ENCODE measurements at regions not wholly inside any gene's neighbourhood (a gene's known extent, or its start where the extent isn't known, plus 50 kb on each side); places are given as distances from the start of the nearest gene placed in this dataset.

GRCh38 chr3:6416049-6416661 is 444.8 kb upstream of the GRM7 start:
- H3K4me1 ChIP-seq, result no peaks in the 10 kb centered on the region
- DNase-seq, result no peak
- no peak overlapping the region for H3K4me3 ChIP-seq
- no peaks in the 10 kb centered on the region for H3K9me3 ChIP-seq
- TF ChIP-seq CTCF (IDR thresholded peaks at IDR 0.05), result no peak
- H3K27ac ChIP-seq, result no peak overlapping the region
- 65 to 81% methylated on average over 4 of the region's 4 CpGs for WGBS, 2 donors
- no peaks in the 10 kb centered on the region for H3K27me3 ChIP-seq
- no peaks in the 10 kb centered on the region for H3K36me3 ChIP-seq
- intact Hi-C loops (cut with DNase I), result no loop called here

- Histone ChIP-seq H3K36me3 (no peaks in the 10 kb centered on the region), H3K9me3 (no peaks in the 10 kb centered on the region), H3K27me3 (no peaks in the 10 kb centered on the region), H3K4me3 (no peak overlapping the region), H3K27ac (no peak overlapping the region), H3K4me1 (no peaks in the 10 kb centered on the region)
- intact Hi-C loops (cut with DNase I), result no loop called here
- no peak for DNase-seq
- 73 to 82% methylated on average over 4 of the region's 4 CpGs for WGBS, 2 donors
- TF ChIP-seq POLR2AphosphoS5 (IDR thresholded peaks at IDR 0.05), result no peak
- no peak for TF ChIP-seq POLR2A (IDR thresholded peaks at IDR 0.05)
- TF ChIP-seq EP300 (IDR thresholded peaks at IDR 0.05), result no peak
- TF ChIP-seq CTCF (IDR thresholded peaks at IDR 0.05), result no peak
Observed at GRCh38 chr3:6417174-6417573, 443.7 kb upstream of the GRM7 start.

- H3K27me3 ChIP-seq, result no peaks in the 10 kb centered on the region
- TF ChIP-seq POLR2AphosphoS5 (IDR thresholded peaks at IDR 0.05) (no peak), EP300 (IDR thresholded peaks at IDR 0.05) (no peak), CTCF (IDR thresholded peaks at IDR 0.05) (no peak), POLR2A (IDR thresholded peaks at IDR 0.05) (no peak)
- WGBS, 2 donors, result 97 to 99% methylated on average over 1 of the region's 1 CpG
- no peak overlapping the region for H3K4me3 ChIP-seq
- no peaks in the 10 kb centered on the region for H3K9me3 ChIP-seq
- H3K27ac ChIP-seq, result no peak overlapping the region
- DNase-seq, result no peak
- no peaks in the 10 kb centered on the region for H3K36me3 ChIP-seq
- intact Hi-C loops (cut with DNase I), result no loop called here
- H3K4me1 ChIP-seq, result no peaks in the 10 kb centered on the region
Observed at GRCh38 chr3:6418485-6418884, 442.4 kb upstream of the GRM7 start.

- H3K36me3 ChIP-seq, result no peaks in the 10 kb centered on the region
- no peak overlapping the region for H3K27ac ChIP-seq
- no peaks in the 10 kb centered on the region for H3K4me1 ChIP-seq
- 58 to 79% methylated on average over 4 of the region's 4 CpGs for WGBS, 2 donors
- H3K4me3 ChIP-seq, result no peak overlapping the region
- peaks cover 0 to 4% (median 0%) of the 10 kb centered on the region in 4 donors for H3K9me3 ChIP-seq
- no peaks in the 10 kb centered on the region for H3K27me3 ChIP-seq
- TF ChIP-seq CTCF (IDR thresholded peaks at IDR 0.05) (no peak), POLR2A (IDR thresholded peaks at IDR 0.05) (no peak), EP300 (IDR thresholded peaks at IDR 0.05) (no peak), POLR2AphosphoS5 (IDR thresholded peaks at IDR 0.05) (no peak)
- intact Hi-C loops (cut with DNase I), result no loop called here
- no peak for DNase-seq
Observed at GRCh38 chr3:6421666-6422445, 439.1 kb upstream of the GRM7 start.
